ENCODE measurements at regions not wholly inside any gene's neighbourhood (a gene's known extent, or its start where the extent isn't known, plus 50 kb on each side); places are given as distances from the start of the nearest gene placed in this dataset.

DNA sequence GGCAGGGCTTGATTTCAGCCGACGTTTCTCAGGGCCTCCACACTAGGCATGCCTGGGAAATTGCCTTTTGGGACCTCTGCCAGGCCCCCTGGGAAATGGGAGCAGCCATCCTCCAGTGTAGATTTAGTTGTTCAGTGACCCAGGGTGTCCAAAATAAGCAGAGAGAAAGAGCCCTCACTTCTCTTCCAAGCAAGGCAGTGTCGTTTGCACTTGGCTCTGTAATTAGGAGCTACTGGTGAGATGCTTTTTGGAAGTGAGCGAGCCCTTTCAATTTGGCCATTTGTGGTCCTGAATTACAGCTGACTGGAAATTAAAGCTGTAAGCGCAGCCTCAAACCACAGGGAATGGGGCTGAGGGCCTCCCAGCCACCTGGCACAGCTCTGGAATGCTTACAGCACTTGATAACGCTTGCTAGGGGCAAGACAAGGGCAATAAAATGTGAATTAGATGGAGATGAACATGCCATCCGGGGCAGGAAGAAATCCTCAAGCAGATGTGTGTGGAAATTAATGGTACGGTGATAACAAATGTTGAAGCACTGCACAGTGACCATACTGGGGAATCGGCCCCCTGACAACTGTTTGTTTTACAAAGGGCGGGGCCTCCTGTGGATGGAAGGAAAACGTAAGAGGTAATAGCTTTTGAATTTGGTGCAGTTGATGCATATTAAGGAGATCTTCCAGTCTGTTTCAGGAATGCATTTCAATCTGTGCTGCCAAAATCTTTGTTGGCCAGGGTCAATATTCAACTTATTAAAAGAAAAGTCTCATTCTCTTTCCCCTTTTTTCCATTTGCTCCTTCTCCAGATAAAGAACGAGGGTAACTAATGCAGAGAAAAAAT, 173.1 kb downstream of the UXS1 start:
- Mint-ChIP-seq H3K36me3 (ENCODE audit: insufficient read depth) (no peaks in the 10 kb centered on the region), H3K27me3 (no peaks in the 10 kb centered on the region), H3K4me3 (no peak overlapping the region), H3K4me1 (peaks cover 13% of the 10 kb centered on the region), H3K27ac (ENCODE audit: low read depth) (no peak overlapping the region), H3K9me3 (no peaks in the 10 kb centered on the region)
- ATAC-seq (replicated peaks; ENCODE audit: extremely low read depth, poor library complexity, severe bottlenecking) (no peak), DNase-seq (ENCODE audit: low spot score in 2 of 2) (no peak)

DNA sequence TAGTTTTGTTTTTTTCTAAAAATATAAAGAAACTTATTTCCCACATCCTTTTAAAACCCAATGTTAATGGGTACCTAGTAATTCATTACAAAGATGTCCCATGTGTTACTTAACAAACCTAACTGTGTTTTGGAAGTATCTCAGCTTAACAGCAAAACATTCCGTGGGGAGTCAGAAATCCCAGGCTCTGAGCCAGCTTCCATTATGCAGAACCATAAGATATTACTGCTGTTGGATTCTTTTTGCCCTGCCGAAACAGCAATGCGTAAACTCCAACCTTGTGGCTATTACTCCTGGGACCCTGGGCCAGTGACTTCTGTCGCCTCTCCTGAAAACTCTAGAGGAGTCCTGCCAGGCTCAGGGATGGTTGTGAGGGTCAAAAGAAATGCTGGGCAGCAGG, 174.1 kb downstream of the UXS1 start:
- no peak overlapping the region for H3K4me3 Mint-ChIP-seq
- H3K27ac Mint-ChIP-seq (ENCODE audit: low read depth): no peak overlapping the region
- peaks cover 8% of the 10 kb centered on the region for H3K4me1 Mint-ChIP-seq
- DNase-seq (ENCODE audit: low spot score in 2 of 2) (no peak), ATAC-seq (replicated peaks; ENCODE audit: extremely low read depth, poor library complexity, severe bottlenecking) (no peak)
- no peaks in the 10 kb centered on the region for H3K9me3 Mint-ChIP-seq
- no peaks in the 10 kb centered on the region for H3K36me3 Mint-ChIP-seq (ENCODE audit: insufficient read depth)
- no peaks in the 10 kb centered on the region for H3K27me3 Mint-ChIP-seq

GRCh38 chr2:106018141-106018540, 176.0 kb downstream of the UXS1 start:
- H3K27me3 Mint-ChIP-seq: no peaks in the 10 kb centered on the region
- no peaks in the 10 kb centered on the region for H3K9me3 Mint-ChIP-seq

GRCh38 chr2:106012591-106013347, 181.3 kb downstream of the UXS1 start:
- no peak overlapping the region for H3K27ac Mint-ChIP-seq (ENCODE audit: low read depth)
- H3K36me3 Mint-ChIP-seq (ENCODE audit: insufficient read depth): peaks cover 2% of the 10 kb centered on the region
- no peaks in the 10 kb centered on the region for H3K27me3 Mint-ChIP-seq
- peaks cover 10% of the 10 kb centered on the region for H3K9me3 Mint-ChIP-seq
- no peak for DNase-seq (ENCODE audit: low spot score in 2 of 2)
- no peak for ATAC-seq (replicated peaks; ENCODE audit: extremely low read depth, poor library complexity, severe bottlenecking)
- H3K4me1 Mint-ChIP-seq: peaks cover under 1% of the 10 kb centered on the region
- no peak overlapping the region for H3K4me3 Mint-ChIP-seq

More at GRCh38 chr2:106018141-106018540, 176.0 kb downstream of the UXS1 start:
- Mint-ChIP-seq H3K27ac (ENCODE audit: low read depth) (peak overlapping the region; percentile 42), H3K4me1 (peaks cover 8% of the 10 kb centered on the region), H3K4me3 (no peak overlapping the region), H3K36me3 (ENCODE audit: insufficient read depth) (peaks cover 2% of the 10 kb centered on the region)
- ATAC-seq (replicated peaks; ENCODE audit: extremely low read depth, poor library complexity, severe bottlenecking): no peak
- no peak for DNase-seq (ENCODE audit: low spot score in 2 of 2)

- no peak for DNase-seq (ENCODE audit: low spot score in 2 of 2)
- peaks cover 10% of the 10 kb centered on the region for H3K9me3 Mint-ChIP-seq
- H3K36me3 Mint-ChIP-seq (ENCODE audit: insufficient read depth): peaks cover 2% of the 10 kb centered on the region
- no peaks in the 10 kb centered on the region for H3K27me3 Mint-ChIP-seq
- no peak overlapping the region for H3K4me3 Mint-ChIP-seq
- ATAC-seq (replicated peaks; ENCODE audit: extremely low read depth, poor library complexity, severe bottlenecking): no peak
- no peak overlapping the region for H3K27ac Mint-ChIP-seq (ENCODE audit: low read depth)
- H3K4me1 Mint-ChIP-seq: no peaks in the 10 kb centered on the region
These were observed 182.0 kb downstream of the UXS1 start for GRCh38 chr2:106012001-106012590.

DNA sequence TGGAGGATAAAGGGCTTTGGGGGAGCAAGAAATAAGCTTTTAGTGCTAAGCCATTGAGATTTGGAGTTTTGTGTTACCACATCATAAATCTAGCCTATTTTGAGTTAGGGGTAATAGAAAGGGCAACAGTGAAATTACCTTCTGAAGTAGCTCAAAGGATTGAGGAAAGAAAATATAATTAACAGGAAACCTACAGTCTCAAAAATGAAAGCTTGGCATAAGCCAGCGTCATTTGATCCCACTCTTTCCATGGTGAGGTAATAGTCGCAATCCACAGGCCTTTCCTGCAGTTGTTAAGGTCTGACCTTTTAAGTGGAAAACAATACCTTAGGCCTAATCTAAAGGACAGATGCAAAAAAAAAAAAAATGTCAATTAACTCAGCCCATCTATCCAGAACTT, 182.7 kb downstream of the UXS1 start:
- ATAC-seq (replicated peaks; ENCODE audit: extremely low read depth, poor library complexity, severe bottlenecking): no peak
- no peak for DNase-seq (ENCODE audit: low spot score in 2 of 2)
- H3K27me3 Mint-ChIP-seq: no peaks in the 10 kb centered on the region
- no peak overlapping the region for H3K27ac Mint-ChIP-seq (ENCODE audit: low read depth)
- H3K4me1 Mint-ChIP-seq: no peaks in the 10 kb centered on the region
- no peak overlapping the region for H3K4me3 Mint-ChIP-seq
- peaks cover 17% of the 10 kb centered on the region for H3K9me3 Mint-ChIP-seq
- H3K36me3 Mint-ChIP-seq (ENCODE audit: insufficient read depth): peaks cover 2% of the 10 kb centered on the region

DNA sequence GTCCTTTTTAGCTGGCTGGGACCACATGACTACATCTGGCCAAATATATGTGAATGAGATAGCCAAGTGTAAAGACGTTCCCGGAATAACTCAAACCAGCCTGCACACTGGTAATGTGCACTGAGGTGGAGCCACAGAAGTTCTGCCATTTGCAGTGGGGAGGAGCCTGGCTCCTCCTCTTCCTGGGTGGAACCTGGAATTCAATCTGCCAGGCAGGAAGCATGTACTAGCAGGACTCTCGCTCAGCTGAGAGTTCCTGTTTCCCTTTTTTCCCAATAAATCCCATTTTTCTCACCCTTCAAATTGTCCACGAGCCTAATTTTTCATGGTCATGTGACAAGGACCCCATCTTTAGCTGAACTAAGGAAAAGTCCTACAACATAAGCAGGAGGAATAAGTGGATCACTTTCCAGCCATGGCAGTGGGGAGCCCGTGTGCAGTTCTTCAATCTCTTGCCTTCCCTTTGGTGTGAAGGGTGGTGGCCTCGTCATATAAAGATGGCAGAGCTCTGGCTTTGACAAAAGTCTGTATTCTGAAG, 183.2 kb downstream of the UXS1 start:
- peaks cover 2% of the 10 kb centered on the region for H3K36me3 Mint-ChIP-seq (ENCODE audit: insufficient read depth)
- peaks cover 21% of the 10 kb centered on the region for H3K9me3 Mint-ChIP-seq
- H3K27me3 Mint-ChIP-seq: no peaks in the 10 kb centered on the region
- no peak for ATAC-seq (replicated peaks; ENCODE audit: extremely low read depth, poor library complexity, severe bottlenecking)
- DNase-seq (ENCODE audit: low spot score in 2 of 2): no peak
- no peak overlapping the region for H3K27ac Mint-ChIP-seq (ENCODE audit: low read depth)
- no peaks in the 10 kb centered on the region for H3K4me1 Mint-ChIP-seq
- H3K4me3 Mint-ChIP-seq: no peak overlapping the region

DNA sequence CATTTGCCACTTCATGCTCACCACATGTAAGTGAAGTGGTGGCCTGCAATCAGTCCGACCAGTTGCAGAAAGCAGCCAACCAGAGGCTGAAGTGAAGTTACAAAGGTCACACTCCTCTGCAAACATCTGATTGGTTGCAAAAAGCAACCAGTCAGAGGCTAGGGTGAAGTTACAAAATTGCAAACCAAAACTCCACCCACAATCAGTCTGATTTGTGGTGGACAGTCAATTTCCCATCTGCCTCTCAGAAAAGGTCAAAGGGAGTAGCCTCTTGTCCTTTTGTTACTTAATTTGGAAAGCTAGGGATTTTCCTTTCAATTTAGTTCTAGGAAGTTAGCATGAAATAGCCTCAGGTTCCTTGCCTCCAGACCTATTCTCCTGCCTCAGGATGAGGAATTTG, 185.0 kb downstream of the UXS1 start:
- Mint-ChIP-seq H3K27ac (ENCODE audit: low read depth) (no peak overlapping the region), H3K27me3 (no peaks in the 10 kb centered on the region), H3K4me3 (no peak overlapping the region), H3K4me1 (no peaks in the 10 kb centered on the region), H3K9me3 (peaks cover 29% of the 10 kb centered on the region), H3K36me3 (ENCODE audit: insufficient read depth) (no peaks in the 10 kb centered on the region)
- no peak for DNase-seq (ENCODE audit: low spot score in 2 of 2)
- no peak for ATAC-seq (replicated peaks; ENCODE audit: extremely low read depth, poor library complexity, severe bottlenecking)

- Mint-ChIP-seq H3K9me3 (peaks cover 29% of the 10 kb centered on the region), H3K4me3 (no peak overlapping the region), H3K27me3 (no peaks in the 10 kb centered on the region), H3K36me3 (ENCODE audit: insufficient read depth) (no peaks in the 10 kb centered on the region), H3K27ac (ENCODE audit: low read depth) (no peak overlapping the region), H3K4me1 (no peaks in the 10 kb centered on the region)
- no peak for DNase-seq (ENCODE audit: low spot score in 2 of 2)
- no peak for ATAC-seq (replicated peaks; ENCODE audit: extremely low read depth, poor library complexity, severe bottlenecking)
These were observed 189.2 kb downstream of the UXS1 start for GRCh38 chr2:106004851-106005250.

GRCh38 chr2:105999211-105999989, 194.7 kb downstream of the UXS1 start:
- H3K4me1 Mint-ChIP-seq: no peaks in the 10 kb centered on the region
- H3K36me3 Mint-ChIP-seq (ENCODE audit: insufficient read depth): no peaks in the 10 kb centered on the region
- H3K9me3 Mint-ChIP-seq: peaks cover 11% of the 10 kb centered on the region
- no peak overlapping the region for H3K4me3 Mint-ChIP-seq
- no peak overlapping the region for H3K27ac Mint-ChIP-seq (ENCODE audit: low read depth)
- H3K27me3 Mint-ChIP-seq: no peaks in the 10 kb centered on the region
- DNase-seq (ENCODE audit: low spot score in 2 of 2) (no peak), ATAC-seq (replicated peaks; ENCODE audit: extremely low read depth, poor library complexity, severe bottlenecking) (no peak)

- Mint-ChIP-seq H3K4me3 (no peak overlapping the region), H3K36me3 (ENCODE audit: insufficient read depth) (no peaks in the 10 kb centered on the region), H3K4me1 (no peaks in the 10 kb centered on the region), H3K27ac (ENCODE audit: low read depth) (no peak overlapping the region), H3K9me3 (peaks cover 11% of the 10 kb centered on the region), H3K27me3 (no peaks in the 10 kb centered on the region)
- DNase-seq (ENCODE audit: low spot score in 2 of 2): no peak
- no peak for ATAC-seq (replicated peaks; ENCODE audit: extremely low read depth, poor library complexity, severe bottlenecking)
These were observed 196.4 kb downstream of the UXS1 start for GRCh38 chr2:105997711-105998110.

- peaks cover 17% of the 10 kb centered on the region for H3K4me1 Mint-ChIP-seq
- no peak for DNase-seq (ENCODE audit: low spot score in 2 of 2)
- no peaks in the 10 kb centered on the region for H3K36me3 Mint-ChIP-seq (ENCODE audit: insufficient read depth)
- no peak for ATAC-seq (replicated peaks; ENCODE audit: extremely low read depth, poor library complexity, severe bottlenecking)
- peaks cover 15% of the 10 kb centered on the region for H3K9me3 Mint-ChIP-seq
- H3K27me3 Mint-ChIP-seq: no peaks in the 10 kb centered on the region
- H3K27ac Mint-ChIP-seq (ENCODE audit: low read depth): no peak overlapping the region
- no peak overlapping the region for H3K4me3 Mint-ChIP-seq
These were observed 203.5 kb downstream of the UXS1 start for GRCh38 chr2:105990624-105991023.

All from central memory CD8-positive, alpha-beta T cell (primary cell).